HG02981 (cell line): ENCODE measurements at regions not wholly inside any gene's neighbourhood (a gene's known extent, or its start where the extent isn't known, plus 50 kb on each side); places are given as distances from the start of the nearest gene placed in this dataset.

Source experiments
- ATAC-seq: cut with Tn5 transposase; IDR thresholded peaks from one replicate; pipeline ENCODE4 v1.9.1; 2021; ENCODE audit warnings: mild to moderate bottlenecking, moderate library complexity; ENCODE audit not compliant: unreplicated experiment

DNA sequence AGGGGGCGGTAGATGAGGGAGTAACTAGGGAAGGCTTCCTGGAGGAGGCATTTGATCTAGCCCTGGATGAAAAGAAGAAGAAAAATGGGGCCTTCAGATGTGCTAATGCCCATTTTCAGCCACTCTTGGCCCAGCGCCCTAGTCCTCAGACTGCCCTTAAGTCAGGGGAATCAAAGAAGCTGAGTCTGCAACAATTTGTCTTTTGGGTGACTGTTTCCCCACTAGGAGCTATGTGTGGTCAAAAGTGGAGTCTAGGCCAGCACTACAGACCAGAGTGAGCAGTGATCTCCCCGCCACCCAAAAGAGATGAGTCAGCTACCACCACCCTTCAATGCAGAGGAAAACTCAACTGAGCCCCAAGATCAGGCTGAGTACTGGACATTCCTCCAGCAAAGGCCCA, 542.1 kb downstream of the BNC2 start:
- ATAC-seq: no peak

GRCh38 chr9:16329671-16330113, 540.8 kb downstream of the BNC2 start:
- ATAC-seq: no peak

DNA sequence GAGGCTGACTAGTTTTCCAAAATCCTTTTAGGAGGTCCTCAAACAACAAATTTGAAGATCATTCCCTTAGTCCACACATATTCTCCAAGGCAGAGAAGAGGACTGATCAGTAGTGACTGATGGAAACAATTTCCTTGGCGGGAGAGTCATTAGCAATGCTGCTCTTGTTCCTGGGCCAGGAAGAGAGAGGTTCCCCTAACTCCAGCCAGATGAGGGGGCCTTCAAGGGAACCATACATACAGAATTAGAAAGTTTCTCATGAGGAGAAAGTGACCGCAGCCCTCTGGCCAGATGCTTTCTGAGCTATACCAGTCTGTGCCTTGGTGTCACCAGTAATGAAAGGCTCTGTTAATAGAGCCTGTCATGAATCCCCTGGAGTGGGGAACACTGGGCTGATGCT, 539.4 kb downstream of the BNC2 start:
- ATAC-seq: no peak

GRCh38 chr9:16331527-16331926, 538.9 kb downstream of the BNC2 start:
- ATAC-seq: no peak

- no peak for ATAC-seq
Observed at GRCh38 chr9:16333691-16334090, 536.8 kb downstream of the BNC2 start.

DNA sequence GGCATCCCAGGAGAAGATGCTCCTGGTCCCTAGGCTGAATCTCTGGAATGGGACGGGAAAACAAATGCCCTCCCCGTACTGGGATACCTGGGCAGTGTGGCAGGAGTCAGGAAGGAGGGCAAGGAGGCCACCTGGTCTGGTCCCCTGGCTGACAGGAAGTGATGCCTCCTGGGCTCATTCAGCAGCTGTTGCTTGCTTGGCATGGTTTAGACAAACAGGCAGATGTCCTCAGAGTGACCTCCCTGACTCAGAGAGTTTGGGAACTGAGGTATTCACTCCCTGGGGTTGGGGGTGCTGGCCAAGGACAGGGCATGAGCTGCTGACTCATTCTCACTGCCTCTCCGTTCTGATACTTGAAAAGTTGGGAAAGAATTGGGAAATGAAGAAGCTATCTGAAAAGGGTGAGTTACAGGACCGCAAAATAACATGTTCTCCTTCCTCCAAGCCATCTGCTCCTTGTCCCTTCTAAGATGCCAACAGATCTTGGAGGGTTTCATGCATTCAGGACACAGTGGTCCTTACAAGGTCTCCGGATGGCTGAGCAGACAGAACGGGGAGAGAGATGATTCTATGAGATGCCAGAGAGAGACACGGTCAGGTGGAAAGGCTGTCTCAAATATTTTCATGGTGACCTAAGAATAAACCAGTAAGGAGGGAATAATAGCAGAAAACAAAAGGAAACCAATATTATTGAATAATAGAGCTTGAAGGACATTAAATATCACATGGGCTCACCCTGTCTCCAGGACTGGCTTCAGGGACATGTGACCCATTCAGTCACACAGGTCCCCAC, 534.5 kb downstream of the BNC2 start:
- ATAC-seq: no peak

- no peak for ATAC-seq
Observed at GRCh38 chr9:16336833-16337232, 533.6 kb downstream of the BNC2 start.

DNA sequence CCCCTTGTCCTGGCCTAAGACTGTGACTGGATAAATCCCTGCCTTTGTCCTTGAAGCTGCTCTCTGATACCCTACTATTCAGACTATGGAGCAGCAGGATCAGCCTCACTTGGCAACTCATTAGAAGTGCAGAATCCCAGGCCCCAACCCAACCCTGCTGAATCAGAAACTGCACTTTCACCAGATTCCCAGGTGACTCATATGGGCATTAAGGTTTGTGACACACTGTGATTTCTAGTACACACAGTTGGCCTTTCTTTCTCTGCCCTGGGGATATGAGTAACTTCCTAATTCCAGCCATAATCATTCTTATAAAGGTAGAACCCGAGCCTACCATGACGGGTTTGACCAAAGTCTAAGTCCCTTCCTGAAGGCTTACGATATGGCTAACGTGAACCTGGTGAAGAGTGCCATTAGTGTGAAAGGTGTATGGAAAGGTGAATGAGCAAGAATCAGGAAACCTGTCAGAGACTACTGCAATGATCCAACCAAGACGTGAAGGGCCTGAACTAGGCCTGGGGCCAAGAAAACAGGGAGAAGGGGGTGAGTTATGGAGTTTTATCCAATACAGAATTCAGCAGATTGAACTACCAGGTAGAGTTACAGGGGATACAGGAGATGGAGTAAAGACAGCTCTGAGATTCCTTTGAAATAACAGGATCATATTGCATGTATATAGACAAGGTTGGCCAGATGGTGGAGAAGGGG, 533.0 kb downstream of the BNC2 start:
- no peak for ATAC-seq

- no peak for ATAC-seq
Observed at GRCh38 chr9:16341177-16341576, 529.3 kb downstream of the BNC2 start.

- no peak for ATAC-seq
Observed at GRCh38 chr9:16342246-16343020, 528.0 kb downstream of the BNC2 start.

GRCh38 chr9:16343249-16344237, 526.9 kb downstream of the BNC2 start:
- ATAC-seq: no peak

DNA sequence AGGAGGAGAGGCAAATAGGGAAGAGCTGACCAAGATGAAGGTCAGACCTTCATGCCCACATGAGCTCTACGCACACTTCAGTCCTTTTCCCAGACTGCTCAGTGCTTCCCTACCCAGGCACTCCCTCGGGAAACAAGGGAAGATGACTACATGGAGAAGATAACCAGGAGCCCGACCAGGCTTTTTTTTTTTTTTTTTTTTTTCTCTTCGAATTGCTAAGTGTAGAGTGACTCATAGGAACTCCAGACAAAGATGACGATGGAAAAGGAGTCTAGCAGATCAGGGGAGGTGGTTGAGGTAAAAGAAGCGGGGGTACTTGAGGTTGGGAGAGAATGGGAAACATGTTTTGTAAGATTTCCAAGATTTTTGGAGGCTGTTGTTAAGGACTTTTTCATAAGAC, 526.1 kb downstream of the BNC2 start:
- no peak for ATAC-seq

DNA sequence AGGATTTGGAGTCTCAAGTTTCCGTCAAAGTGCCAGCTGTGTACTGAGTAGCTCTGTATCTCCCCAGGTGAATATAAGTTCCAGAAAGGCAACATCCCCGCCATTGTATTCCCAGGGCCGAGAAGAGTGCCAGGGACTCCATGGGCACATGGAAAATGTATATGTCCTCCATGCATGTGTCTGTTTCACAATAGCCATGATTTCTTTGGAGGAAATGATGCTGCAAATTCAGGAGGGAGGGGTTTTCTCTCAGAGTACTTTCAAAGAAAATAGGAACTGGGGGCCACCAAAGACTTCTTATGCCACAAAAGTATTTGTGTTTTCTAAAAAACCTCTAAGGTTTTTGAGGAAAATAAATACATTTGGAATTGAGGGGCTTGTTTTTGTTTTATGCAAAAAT, 524.6 kb downstream of the BNC2 start:
- no peak for ATAC-seq

- no peak for ATAC-seq
Observed at GRCh38 chr9:16347886-16348285, 522.6 kb downstream of the BNC2 start.

DNA sequence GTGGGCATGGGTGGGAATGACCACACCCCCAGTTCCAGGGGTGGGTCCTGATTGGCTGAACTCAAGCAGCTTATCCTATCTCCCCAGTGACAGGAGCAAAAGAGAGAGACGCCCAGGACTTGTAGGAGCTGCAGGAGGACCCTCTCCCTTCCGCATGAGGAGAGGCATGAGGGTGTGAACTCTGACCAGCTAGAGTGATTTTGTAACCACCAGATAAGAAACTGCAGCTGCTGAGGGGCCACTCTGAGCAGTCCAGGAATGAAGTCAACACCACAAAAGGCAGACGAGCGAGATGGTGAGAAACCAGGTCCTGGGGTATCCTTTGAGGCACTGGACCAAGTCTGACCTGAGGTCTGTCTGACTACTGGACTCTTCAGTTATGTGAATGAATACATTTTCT, 521.9 kb downstream of the BNC2 start:
- ATAC-seq: no peak

- ATAC-seq: no peak
Observed at GRCh38 chr9:16352251-16352650, 518.2 kb downstream of the BNC2 start.

GRCh38 chr9:16352791-16353401, 517.6 kb downstream of the BNC2 start:
- ATAC-seq: no peak

DNA sequence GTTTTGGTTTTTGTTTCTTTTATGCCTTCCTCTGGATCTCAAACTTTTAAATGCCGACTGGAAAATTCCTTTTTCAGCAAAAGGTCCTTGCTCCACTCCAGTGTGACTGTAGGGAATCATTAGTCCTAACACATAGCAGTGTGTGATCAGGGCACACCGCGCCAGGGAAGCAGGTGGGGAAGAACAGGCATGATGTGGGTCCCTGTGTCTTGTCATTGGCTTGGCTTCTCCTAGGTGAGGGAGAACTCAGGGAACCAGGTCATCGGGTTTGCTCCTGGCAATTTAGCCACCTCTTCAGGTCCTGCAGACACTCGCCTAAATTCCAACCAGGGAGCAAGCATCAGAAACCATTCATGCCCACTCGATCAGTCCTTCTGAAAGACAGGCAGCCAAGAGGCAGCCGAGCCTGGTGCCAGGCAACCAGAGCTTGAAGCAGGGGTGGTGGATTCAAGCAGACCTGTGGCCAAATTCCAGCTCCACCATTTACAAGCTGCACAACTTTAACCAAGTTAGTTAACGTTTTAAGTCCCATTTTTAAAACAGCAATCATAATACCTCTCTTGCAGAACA, 514.2 kb downstream of the BNC2 start:
- no peak for ATAC-seq

DNA sequence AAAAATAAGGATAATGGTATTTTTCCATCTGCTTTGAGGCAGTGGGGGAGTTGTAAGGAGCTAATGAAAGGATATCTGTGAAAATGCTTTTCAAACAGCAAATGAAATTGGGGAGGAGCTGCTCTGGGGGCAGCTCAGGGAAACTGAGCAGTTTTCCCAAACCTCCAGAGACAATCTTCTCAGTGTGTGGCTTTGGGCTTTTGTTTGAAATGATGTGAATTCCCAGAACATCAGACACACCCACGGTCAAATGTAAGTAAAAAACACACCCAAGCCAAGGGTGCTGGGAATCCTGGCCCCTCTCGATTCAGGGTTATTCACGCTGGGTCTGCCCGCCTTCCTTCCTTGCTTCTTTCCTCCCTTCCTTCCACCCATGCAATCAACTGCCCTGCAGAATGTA, 512.6 kb downstream of the BNC2 start:
- no peak for ATAC-seq

DNA sequence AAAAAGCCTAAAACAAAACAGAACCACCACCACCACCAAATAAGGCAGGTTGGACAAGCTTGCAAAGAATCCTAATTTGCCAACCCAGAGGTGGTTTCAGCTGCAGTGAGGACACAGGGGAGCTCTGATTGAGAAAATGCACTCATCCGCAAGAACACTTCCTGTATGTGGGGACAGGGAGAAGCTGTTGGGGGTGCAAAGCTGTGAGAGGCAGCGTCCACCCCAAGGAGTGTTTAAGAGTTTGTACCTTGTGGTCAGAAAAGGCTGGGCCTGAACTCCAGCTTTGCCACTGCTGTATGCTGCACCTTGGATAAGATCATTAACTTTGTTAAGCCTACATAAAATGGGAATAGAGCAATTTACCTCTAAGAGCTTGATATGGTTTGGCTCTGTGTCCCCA, 511.7 kb downstream of the BNC2 start:
- no peak for ATAC-seq
